GM12878 (cell line): ENCODE measurements at regions not wholly inside any gene's neighbourhood (a gene's known extent, or its start where the extent isn't known, plus 50 kb on each side); places are given as distances from the start of the nearest gene placed in this dataset.
A peak's percentile ranks its signal among the peaks of the same experiment; 100 is the strongest.

Source experiments
- ATAC-seq: fragments of 200-7000 bp; cut with Tn5 transposase; 3 replicates; pipeline ENCODE4 v1.9.1; 2020; ENCODE audit warnings: mild to moderate bottlenecking, moderate library complexity
- BruUV-seq: library from RNA; stranded (reverse); fragments of 400-500 nt; replicated peaks from 2 replicates; lab custom pipeline; 2021; lab: Mats Ljungman, UMichigan
- CTCF ChIA-PET: fragments of 300-600 bp; sonication (Branson Sonifier 250); formaldehyde crosslinking; extraction: SDS; loops from one replicate; lab custom pipeline; 2021; ENCODE audit warnings: inconsistent platforms; lab: Yijun Ruan, JAX
- POLR2A ChIA-PET: fragments of 350-600 bp; formaldehyde crosslinking; extraction: SDS; loops from one replicate; lab custom pipeline; 2021; ENCODE audit warnings: inconsistent platforms; lab: Charles Lee
- RAD21 ChIA-PET: fragments of 300-600 bp; sonication (Branson Sonifier 250); formaldehyde crosslinking; loops from one replicate; lab custom pipeline; 2023; ENCODE audit warnings: antibody characterized with exemption; ENCODE audit not compliant: unreplicated experiment; lab: Charles Lee
- SMC1A ChIA-PET: fragments of 300-600 bp; sonication (Branson Sonifier 250); formaldehyde crosslinking; loops from one replicate; lab custom pipeline; 2023; ENCODE audit not compliant: unreplicated experiment, uncharacterized antibody; lab: Charles Lee
- DNase-seq: peaks from one replicate; pipeline ENCODE4 v3.0.0-alpha.2; 2011; ENCODE audit warnings: low read depth, low spot score
- FAIRE-seq: peaks from 3 replicates; lab custom pipeline; 2011; peaks lifted over from hg19 to GRCh38; lab: Jason Lieb, UNC
- H2AFZ ChIP-seq: 2 replicates; pipeline ENCODE4 v1.6.0; 2011; ENCODE audit warnings: low read depth, low read length, control low read depth; ENCODE audit not compliant: control insufficient read depth
- H3K27ac ChIP-seq: 2 replicates; pipeline ENCODE4 v1.5.1; 2011; ENCODE audit warnings: control low read depth; ENCODE audit not compliant: control insufficient read depth, insufficient read depth
- H3K27me3 ChIP-seq, 2 experiments: replicated peaks in 1 of 2; 2 replicates each; pipeline versions ENCODE4 v1.6.0 to v1.6.1; 2011; ENCODE audit warnings: low read length in 1 of 2; ENCODE audit not compliant: control insufficient read depth in 2 of 2, insufficient read depth in 2 of 2
- H3K36me3 ChIP-seq, 2 experiments: 2 replicates each; pipeline ENCODE4 v1.5.1; 2011; ENCODE audit warnings: low read length in 1 of 2; ENCODE audit not compliant: control insufficient read depth in 2 of 2, insufficient read depth in 2 of 2
- H3K4me1 ChIP-seq: 2 replicates; pipeline ENCODE4 v1.6.1; 2011; ENCODE audit warnings: mild to moderate bottlenecking, low read length, moderate library complexity, mixed read lengths; ENCODE audit not compliant: control insufficient read depth, insufficient read depth
- H3K4me2 ChIP-seq: 2 replicates; pipeline ENCODE4 v1.6.0; 2011; ENCODE audit warnings: control low read depth; ENCODE audit not compliant: control insufficient read depth, insufficient read depth
- H3K4me3 ChIP-seq: fragments of 200-600 bp; sonication (generic); 2 replicates; pipeline ENCODE4 v1.5.1; 2016
- H3K79me2 ChIP-seq: 2 replicates; pipeline ENCODE4 v1.6.0; 2011; ENCODE audit warnings: low read length; ENCODE audit not compliant: control insufficient read depth, insufficient read depth
- H3K9ac ChIP-seq: 2 replicates; pipeline ENCODE4 v1.8.0; 2011; ENCODE audit warnings: low read length, control low read depth, mixed read lengths; ENCODE audit not compliant: control insufficient read depth, insufficient read depth
- H3K9me3 ChIP-seq: replicated peaks from 3 replicates; pipeline ENCODE4 v1.5.1; 2011; ENCODE audit warnings: mild to moderate bottlenecking, low read length; ENCODE audit not compliant: control insufficient read depth, insufficient read depth
- H4K20me1 ChIP-seq: 2 replicates; pipeline ENCODE4 v1.6.0; 2011; ENCODE audit not compliant: control insufficient read depth, insufficient read depth
- CBX5 ChIP-seq: sonication (generic); IDR thresholded peaks from 2 replicates; pipeline ENCODE4 v1.6.1; 2016; ENCODE audit warnings: low read depth, moderate library complexity, mild to moderate bottlenecking, inconsistent platforms
- E4F1 ChIP-seq: fragments of 450-650 bp; IDR thresholded peaks from 2 replicates; pipeline ENCODE4 v1.6.1; 2018; ENCODE audit warnings: borderline replicate concordance, mild to moderate bottlenecking; ENCODE audit not compliant: partially characterized antibody
- IKZF1 ChIP-seq: fragments of 450-650 bp; conservative IDR thresholded peaks from 2 replicates; pipeline ENCODE4 v1.6.1; 2017; ENCODE audit warnings: antibody characterized with exemption, mild to moderate bottlenecking
- RAD51 ChIP-seq: fragments of 450-650 bp; IDR thresholded peaks from 2 replicates; pipeline ENCODE4 v1.6.1; 2016; ENCODE audit warnings: moderate library complexity, mild to moderate bottlenecking, inconsistent platforms
- RUNX3 ChIP-seq: IDR thresholded peaks from 2 replicates; pipeline ENCODE4 v1.6.1; 2012; ENCODE audit warnings: low read length, inconsistent platforms
- ZBED1 ChIP-seq: IDR thresholded peaks from 2 replicates; pipeline ENCODE4 v1.6.1; 2016; ENCODE audit warnings: borderline replicate concordance
- ZBTB40 ChIP-seq: fragments of 450-650 bp; IDR thresholded peaks from 2 replicates; pipeline ENCODE4 v1.6.1; 2016; ENCODE audit warnings: mild to moderate bottlenecking, moderate library complexity, borderline replicate concordance
- ZNF592 ChIP-seq: fragments of 450-650 bp; IDR thresholded peaks from 2 replicates; pipeline ENCODE4 v1.6.1; 2017; ENCODE audit warnings: mild to moderate bottlenecking, moderate library complexity
- WGBS: methylation state at CpG from one replicate; pipeline ENCODE4 v1.1.6; 2016; ENCODE audit warnings: low lambda C conversion rate; ENCODE audit not compliant: insufficient replicate concordance, insufficient coverage; ENCODE audit errors: missing lambda C conversion rate; 5-methylcytosine and 5-hydroxymethylcytosine counted together
- in situ Hi-C: fragments of 300-500 bp; cut with MboI; formaldehyde crosslinking; loops from 9 replicates; pipeline ENCODE4 v1.14.3; 2018; ENCODE audit warnings: mixed read lengths
- intact Hi-C: fragments of 100-400 bp; cut with micrococcal nuclease; formaldehyde crosslinking; loops from one replicate; pipeline ENCODE4 v1.14.2; 2022; ENCODE audit not compliant: unreplicated experiment

GRCh38 chr16:9557713-9558112 is 466.3 kb downstream of the HAPSTR1 start:
- FAIRE-seq (no peak), DNase-seq (no peak)
- H3K36me3 ChIP-seq: no peaks in the 10 kb centered on the region
- H3K79me2 ChIP-seq: no peaks in the 10 kb centered on the region
- H3K4me2 ChIP-seq: no peak overlapping the region
- SMC1A ChIA-PET: interaction anchor here (0.8 kb wide), 1 partner anchor 244 kb away, joined by 3 read pairs; no protein-coding TSS in a partner anchor
- no peaks in the 10 kb centered on the region for H3K27me3 ChIP-seq
- H2AFZ ChIP-seq: no peak overlapping the region
- peak; percentile 52 for TF ChIP-seq RAD51
- no peak for TF ChIP-seq CBX5
- no peak for TF ChIP-seq ZBTB40
- no peak for TF ChIP-seq IKZF1
- TF ChIP-seq RUNX3: no peak
- TF ChIP-seq ZBED1: no peak
- TF ChIP-seq ZNF592: no peak
- no peak for TF ChIP-seq E4F1
- TF ChIP-seq, all 136 proteins: peak for 1
- intact Hi-C loops (no loop called here), in situ Hi-C loops (no loop called here)
- H3K27ac ChIP-seq: no peak overlapping the region
- H3K4me1 ChIP-seq: no peaks in the 10 kb centered on the region
- H3K9me3 ChIP-seq: no peaks in the 10 kb centered on the region
- H4K20me1 ChIP-seq: no peaks in the 10 kb centered on the region
- ATAC-seq: no peak
- RAD21 ChIA-PET: interaction anchor here (0.7 kb wide), 1 partner anchor 1012 kb away, joined by 4 read pairs; no protein-coding TSS in a partner anchor
- 62% methylated on average over 3 of the region's 3 CpGs for WGBS
- no peak overlapping the region for H3K9ac ChIP-seq
- CTCF ChIA-PET: no interaction called here
- POLR2A ChIA-PET: no interaction called here
- H3K4me3 ChIP-seq: no peak overlapping the region
- BruUV-seq: no TSS peak
